HUES48 (cell line): ENCODE measurements at regions not wholly inside any gene's neighbourhood (a gene's known extent, or its start where the extent isn't known, plus 50 kb on each side); places are given as distances from the start of the nearest gene placed in this dataset.

Experiments used
- H3K27ac ChIP-seq: one replicate; pipeline ENCODE4 v1.7.0; 2013; ENCODE audit warnings: low read depth, low read length, inconsistent platforms
- H3K27me3 ChIP-seq: 2 replicates; pipeline ENCODE4 v1.6.1; 2013; ENCODE audit warnings: mild to moderate bottlenecking, low read length; ENCODE audit not compliant: control insufficient read depth, insufficient read depth
- H3K36me3 ChIP-seq: 2 replicates; pipeline ENCODE4 v1.6.1; 2013; ENCODE audit warnings: low read length; ENCODE audit not compliant: control insufficient read depth, insufficient read depth
- H3K4me1 ChIP-seq: 2 replicates; pipeline ENCODE4 v1.6.1; 2013; ENCODE audit warnings: mild to moderate bottlenecking, low read length; ENCODE audit not compliant: control insufficient read depth, insufficient read depth
- H3K4me3 ChIP-seq: 2 replicates; pipeline ENCODE4 v1.5.1; 2013; ENCODE audit warnings: mild to moderate bottlenecking, low read depth, low read length
- H3K9ac ChIP-seq: 2 replicates; pipeline ENCODE4 v1.6.1; 2013; ENCODE audit warnings: mild to moderate bottlenecking, low read depth, low read length, moderate library complexity
- H3K9me3 ChIP-seq: 2 replicates; pipeline ENCODE4 v1.6.1; 2013; ENCODE audit warnings: low read length; ENCODE audit not compliant: control insufficient read depth, insufficient read depth

DNA sequence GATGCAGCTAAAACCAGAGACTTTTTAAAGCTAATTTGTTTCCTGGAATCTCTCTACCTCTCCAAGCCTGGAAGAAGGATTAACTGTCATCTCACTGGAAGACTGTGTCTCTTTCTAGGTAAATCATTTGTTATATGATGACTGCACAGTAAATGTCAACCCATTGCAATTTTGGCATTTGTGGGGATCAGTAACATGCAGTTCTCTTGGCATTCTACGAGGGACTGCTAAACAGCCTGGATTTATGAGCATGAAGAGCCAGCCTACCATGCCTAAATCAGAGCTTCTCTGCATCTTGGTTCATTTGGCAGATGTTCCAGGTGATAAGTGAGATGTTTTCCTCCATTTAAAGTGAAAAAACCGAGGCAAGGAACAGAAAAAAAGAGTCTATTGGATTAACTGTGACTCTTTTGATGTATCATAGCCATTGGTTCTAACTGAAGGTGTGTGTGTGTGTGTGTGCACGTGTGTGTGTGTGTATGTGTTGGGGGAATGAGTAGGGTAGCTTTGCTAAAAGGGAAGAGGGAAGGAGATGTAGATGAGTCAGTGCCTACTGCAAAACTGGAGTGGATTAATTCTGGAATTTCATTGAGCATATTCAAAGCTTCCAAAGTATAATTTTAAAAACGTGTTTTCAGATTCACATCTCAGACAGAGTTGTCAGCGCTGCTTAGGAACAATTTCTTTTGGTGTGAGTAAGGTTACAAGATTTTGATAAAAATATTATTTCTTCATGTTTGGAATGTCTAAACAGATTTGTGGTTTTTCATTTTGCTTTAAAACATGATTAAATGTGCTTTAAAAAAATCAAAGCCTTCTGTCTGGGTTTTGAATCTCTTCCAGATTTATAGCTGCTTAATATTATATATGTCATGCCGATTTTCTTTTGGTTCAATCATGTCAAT is 123.2 kb upstream of the LNX1 start:
- no peaks in the 10 kb centered on the region for H3K4me1 ChIP-seq

GRCh38 chr4:53713767-53714166 is 122.5 kb upstream of the LNX1 start:
- H3K4me1 ChIP-seq, result no peaks in the 10 kb centered on the region
- no peak overlapping the region for H3K27ac ChIP-seq
- no peak overlapping the region for H3K4me3 ChIP-seq
- H3K9ac ChIP-seq, result no peak overlapping the region
- H3K36me3 ChIP-seq, result no peaks in the 10 kb centered on the region
- no peaks in the 10 kb centered on the region for H3K27me3 ChIP-seq
- no peaks in the 10 kb centered on the region for H3K9me3 ChIP-seq

More for the DNA sequence above, 123.2 kb upstream of the LNX1 start:
- no peaks in the 10 kb centered on the region for H3K36me3 ChIP-seq
- H3K4me3 ChIP-seq, result no peak overlapping the region
- H3K9ac ChIP-seq, result no peak overlapping the region
- no peaks in the 10 kb centered on the region for H3K27me3 ChIP-seq
- no peak overlapping the region for H3K27ac ChIP-seq
- H3K9me3 ChIP-seq, result no peaks in the 10 kb centered on the region

- H3K9me3 ChIP-seq, result no peaks in the 10 kb centered on the region
- H3K27ac ChIP-seq, result no peak overlapping the region
- H3K9ac ChIP-seq, result no peak overlapping the region
- no peak overlapping the region for H3K4me3 ChIP-seq
- H3K36me3 ChIP-seq, result no peaks in the 10 kb centered on the region
- no peaks in the 10 kb centered on the region for H3K27me3 ChIP-seq
- H3K4me1 ChIP-seq, result no peaks in the 10 kb centered on the region
Measured at GRCh38 chr4:53713296-53713695, 122.0 kb upstream of the LNX1 start.

DNA sequence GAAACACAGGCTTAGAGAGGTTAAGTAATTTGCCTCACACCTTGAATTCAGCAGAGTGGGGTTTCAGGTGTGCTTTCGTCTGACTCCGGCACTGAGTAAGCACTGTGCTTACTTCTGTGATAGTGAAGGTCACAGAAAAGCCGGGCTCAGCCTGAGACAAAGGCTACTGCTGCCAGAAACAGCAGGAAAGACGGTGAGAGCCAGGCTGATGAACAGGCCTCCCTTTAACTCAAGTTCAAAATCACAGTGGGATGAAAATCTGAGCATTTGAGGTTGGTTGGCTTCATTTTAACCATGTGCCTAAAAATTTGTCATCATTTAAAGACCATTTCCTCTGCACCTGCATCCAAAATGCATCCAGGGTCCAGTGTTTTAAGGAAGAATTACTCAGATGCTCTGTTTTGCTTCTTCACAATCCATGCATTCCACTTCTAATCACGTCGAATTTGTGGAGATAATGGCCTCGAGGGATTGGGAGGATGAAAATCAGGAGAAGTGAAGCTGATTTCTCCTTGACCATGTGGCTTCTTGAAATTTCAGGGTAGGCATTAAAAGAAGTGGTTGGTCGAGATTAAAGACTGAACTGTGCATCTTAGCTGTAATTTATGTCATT is 121.2 kb upstream of the LNX1 start:
- H3K9me3 ChIP-seq, result no peaks in the 10 kb centered on the region
- H3K36me3 ChIP-seq, result no peaks in the 10 kb centered on the region
- H3K4me1 ChIP-seq, result no peaks in the 10 kb centered on the region
- no peak overlapping the region for H3K9ac ChIP-seq
- H3K27me3 ChIP-seq, result no peaks in the 10 kb centered on the region
- no peak overlapping the region for H3K4me3 ChIP-seq
- H3K27ac ChIP-seq, result no peak overlapping the region

DNA sequence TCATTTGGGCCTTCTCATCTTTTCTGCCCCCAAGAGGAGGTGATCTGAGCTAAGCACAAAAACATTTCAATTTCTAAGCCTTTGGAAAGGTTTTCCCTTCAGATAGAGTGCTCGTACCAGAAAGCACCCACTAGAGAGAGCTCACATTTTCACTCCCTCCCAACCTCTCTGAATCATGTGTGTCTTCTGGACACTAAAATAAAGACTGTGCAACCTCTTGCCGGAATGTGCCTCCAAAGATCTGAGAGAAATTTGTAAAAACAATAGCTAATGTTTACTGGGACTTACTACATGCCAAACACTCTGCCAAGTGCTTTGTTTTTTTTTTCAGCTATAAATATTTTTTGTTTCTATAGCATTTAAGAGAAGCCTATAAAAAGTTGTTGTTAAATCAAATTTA is 120.6 kb upstream of the LNX1 start:
- Histone ChIP-seq H3K27ac (no peak overlapping the region), H3K4me1 (no peaks in the 10 kb centered on the region), H3K27me3 (no peaks in the 10 kb centered on the region), H3K9ac (no peak overlapping the region), H3K9me3 (no peaks in the 10 kb centered on the region), H3K4me3 (no peak overlapping the region), H3K36me3 (no peaks in the 10 kb centered on the region)

DNA sequence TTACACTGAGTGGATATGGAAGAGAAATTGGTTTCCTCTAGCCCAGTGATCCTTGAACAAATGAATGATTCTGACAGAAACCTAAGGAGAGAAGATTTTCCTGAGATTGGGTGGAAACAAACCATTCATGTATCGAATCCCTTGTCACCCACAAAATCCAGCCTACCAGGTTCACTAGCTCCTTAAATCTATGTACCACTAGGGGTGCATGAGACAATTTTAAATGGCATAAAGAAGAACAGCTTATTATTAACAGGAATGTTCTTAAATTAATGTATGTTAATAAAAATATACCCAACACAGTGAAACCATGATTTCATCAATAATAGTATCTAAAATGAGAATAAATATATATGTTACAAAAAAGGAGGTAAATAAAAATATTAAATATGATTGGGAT is 118.4 kb upstream of the LNX1 start:
- H3K9me3 ChIP-seq, result no peaks in the 10 kb centered on the region
- H3K36me3 ChIP-seq, result no peaks in the 10 kb centered on the region
- H3K27ac ChIP-seq, result no peak overlapping the region
- no peaks in the 10 kb centered on the region; the same call in 1 of the 2 replicates for H3K4me1 ChIP-seq
- no peaks in the 10 kb centered on the region for H3K27me3 ChIP-seq
- H3K9ac ChIP-seq, result no peak overlapping the region
- H3K4me3 ChIP-seq, result no peak overlapping the region

DNA sequence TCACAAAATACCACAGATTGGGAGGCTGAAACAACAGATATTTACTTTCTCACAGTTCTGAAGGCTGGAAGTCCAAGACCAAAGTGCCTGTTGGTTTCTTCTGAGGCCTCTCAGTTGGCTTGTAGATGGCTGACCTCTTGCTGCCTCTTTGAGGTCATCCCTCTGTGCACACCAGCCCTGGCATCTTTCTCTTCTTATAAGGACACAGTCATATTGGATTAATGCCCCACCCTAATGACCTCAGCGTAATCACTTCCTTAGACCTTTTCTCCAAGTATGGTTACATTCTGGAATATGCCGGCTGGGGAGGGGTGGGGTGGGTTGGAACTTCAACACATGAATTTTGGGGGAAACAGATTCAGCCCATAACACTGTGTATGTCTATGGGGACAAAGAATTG is 116.2 kb upstream of the LNX1 start:
- Histone ChIP-seq H3K4me3 (no peak overlapping the region), H3K9ac (no peak overlapping the region), H3K27me3 (no peaks in the 10 kb centered on the region), H3K36me3 (no peaks in the 10 kb centered on the region), H3K9me3 (no peaks in the 10 kb centered on the region), H3K4me1 (no peaks in the 10 kb centered on the region; the same call in 1 of the 2 replicates), H3K27ac (no peak overlapping the region)

DNA sequence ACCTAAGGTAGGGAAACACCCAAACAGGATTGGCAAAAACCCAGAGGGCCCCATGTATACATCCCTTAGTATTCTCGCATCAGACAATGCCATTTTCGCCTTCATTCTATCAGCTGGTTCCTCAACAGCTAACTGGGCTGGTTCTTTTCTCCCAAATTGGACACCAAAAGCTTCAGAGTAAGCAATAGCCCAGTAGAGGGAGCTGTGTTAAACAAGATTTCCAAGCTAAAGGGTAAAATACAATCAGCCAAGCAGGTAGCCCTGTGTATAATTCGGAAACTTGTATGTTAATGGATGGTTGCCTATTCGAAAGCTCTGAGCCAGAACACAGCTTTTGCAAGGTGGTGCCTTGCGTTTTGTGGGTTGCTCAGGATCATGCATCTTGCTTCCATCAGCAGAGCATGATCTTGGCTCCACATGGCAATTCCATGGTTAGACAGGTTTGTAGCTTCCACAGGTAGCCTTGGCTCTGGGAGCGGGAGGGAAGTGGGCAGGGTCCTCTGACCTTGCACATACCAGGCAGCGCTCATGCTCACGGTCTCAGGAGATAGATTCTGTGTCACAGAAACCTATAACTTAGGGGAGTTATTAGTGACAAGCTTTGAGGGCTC is 115.2 kb upstream of the LNX1 start:
- no peaks in the 10 kb centered on the region for H3K27me3 ChIP-seq
- H3K36me3 ChIP-seq, result no peaks in the 10 kb centered on the region
- H3K4me3 ChIP-seq, result no peak overlapping the region
- H3K9me3 ChIP-seq, result no peaks in the 10 kb centered on the region
- H3K4me1 ChIP-seq, result peaks cover 4% of the 10 kb centered on the region; the same call in 1 of the 2 replicates
- no peak overlapping the region for H3K27ac ChIP-seq
- no peak overlapping the region for H3K9ac ChIP-seq

DNA sequence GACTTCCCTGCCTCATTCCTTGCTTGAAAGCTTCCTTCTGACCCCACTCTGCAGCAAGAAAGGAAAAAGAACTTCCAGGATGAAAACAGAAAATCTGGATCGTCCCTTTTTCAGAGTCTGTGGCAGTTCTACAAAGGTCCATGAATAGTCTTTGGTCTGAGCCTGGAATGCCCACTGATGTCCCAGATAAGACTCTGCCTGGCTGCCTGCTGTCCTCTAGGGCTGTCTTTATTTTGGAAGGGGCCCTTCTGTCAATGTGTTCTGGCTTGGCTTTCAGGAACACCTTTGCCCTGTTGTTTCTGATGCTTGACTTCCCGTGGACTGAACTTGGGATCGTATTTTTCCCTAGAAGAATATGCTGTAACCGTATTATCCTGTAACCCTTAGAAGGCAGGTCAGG is 114.7 kb upstream of the LNX1 start:
- Histone ChIP-seq H3K27ac (no peak overlapping the region), H3K9me3 (no peaks in the 10 kb centered on the region), H3K4me1 (peaks cover 4% of the 10 kb centered on the region; the same call in 1 of the 2 replicates), H3K36me3 (no peaks in the 10 kb centered on the region), H3K27me3 (no peaks in the 10 kb centered on the region), H3K4me3 (no peak overlapping the region), H3K9ac (no peak overlapping the region)

DNA sequence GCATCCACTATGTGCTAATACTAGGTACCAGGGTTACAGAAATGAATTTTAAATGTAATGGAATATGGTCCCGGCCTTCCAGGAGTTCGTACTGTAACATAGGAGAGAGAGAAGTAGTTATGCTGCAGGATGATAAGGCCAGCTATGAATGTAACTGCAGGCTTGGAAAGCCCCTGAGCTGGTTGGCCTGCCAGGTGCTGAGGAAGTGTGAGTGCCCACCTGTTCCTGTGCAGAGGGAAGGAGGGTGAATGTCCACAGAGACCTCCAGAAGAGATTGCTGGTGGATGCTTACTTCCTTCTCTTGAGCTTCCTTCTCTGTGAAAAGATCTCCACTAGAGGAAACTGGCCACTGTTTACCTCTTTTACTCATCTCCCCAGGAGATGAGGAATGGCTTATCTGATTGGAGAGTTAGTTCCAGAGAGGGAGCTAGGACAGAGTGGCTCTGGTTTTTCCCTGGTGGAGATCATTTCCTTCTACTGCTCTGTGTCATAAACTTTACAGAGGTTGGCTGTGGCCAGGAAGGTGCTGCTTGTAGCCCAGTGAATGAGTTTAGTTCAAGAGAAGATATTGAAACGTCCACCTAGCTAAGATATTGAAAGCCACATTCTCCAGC is 114.0 kb upstream of the LNX1 start:
- H3K4me1 ChIP-seq, result peaks cover 4% of the 10 kb centered on the region; the same call in 1 of the 2 replicates
- H3K9ac ChIP-seq, result no peak overlapping the region
- no peaks in the 10 kb centered on the region for H3K9me3 ChIP-seq
- no peaks in the 10 kb centered on the region for H3K36me3 ChIP-seq
- no peaks in the 10 kb centered on the region for H3K27me3 ChIP-seq
- H3K4me3 ChIP-seq, result no peak overlapping the region
- no peak overlapping the region for H3K27ac ChIP-seq
